Transverse colon (tissue), 4 donors: ENCODE measurements at regions not wholly inside any gene's neighbourhood (a gene's known extent, or its start where the extent isn't known, plus 50 kb on each side); places are given as distances from the start of the nearest gene placed in this dataset.

ENCODE experiments used
- CTCF ChIP-seq, 5 experiments: fragments of 200-600 bp in 3 of 5; fragments of 450-650 bp in 2 of 5; sonication (generic) in 3 of 5; IDR thresholded peaks; 1 replicate in 2 of 5; 2 replicates in 3 of 5; pipeline ENCODE4 v1.5.1; 2016 to 2017; ENCODE audit warnings: antibody characterized with exemption in 5 of 5, inconsistent platforms in 3 of 5, mild to moderate bottlenecking in 2 of 5, moderate library complexity in 1 of 5
- POLR2AphosphoS5 ChIP-seq, 3 donors: sonication (generic); formaldehyde crosslinking; IDR thresholded peaks; one replicate each; pipeline ENCODE4 v1.6.1; 2016; ENCODE audit warnings: antibody characterized with exemption in 3 of 3

- TF ChIP-seq CTCF (IDR thresholded peaks at IDR 0.05), result no peak
- no peak for TF ChIP-seq POLR2AphosphoS5 (IDR thresholded peaks at IDR 0.05)
These were observed 53.5 kb upstream of the LDHB start for GRCh38 chr12:21710958-21711775.
